COLO668 (cell line): ENCODE measurements at regions not wholly inside any gene's neighbourhood (a gene's known extent, or its start where the extent isn't known, plus 50 kb on each side); places are given as distances from the start of the nearest gene placed in this dataset.
"Not testable (repeated sequence)": the region's sequence is repeated elsewhere in the genome, so short reads cannot be mapped to it uniquely, and the experiment has no call there.

Experiments
- DNase-seq: peaks from one replicate; lab custom pipeline; 2025; ENCODE audit not compliant: unreplicated experiment; lab: John Stamatoyannopoulos, UW

DNA sequence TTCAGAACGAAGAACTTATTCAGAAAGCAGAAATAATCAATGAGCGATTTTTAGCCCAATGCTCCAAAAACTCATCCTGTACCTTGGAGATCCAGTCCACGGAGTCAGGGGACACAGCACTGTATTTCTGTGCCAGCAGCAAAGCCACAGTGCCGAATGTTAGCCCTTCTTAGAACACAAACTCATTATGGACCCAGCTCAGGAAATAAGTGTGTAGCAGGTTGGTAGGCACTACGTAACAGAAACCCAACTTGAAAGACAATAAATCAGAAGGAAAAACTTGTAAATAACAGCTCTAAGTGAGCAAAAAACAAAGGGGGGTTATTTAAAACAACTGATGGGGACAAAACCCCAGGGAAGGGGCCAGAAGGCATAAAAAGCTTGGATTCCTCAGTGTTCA lies 112.0 kb upstream of the PRSS1 start:
- DNase-seq: no peak

DNA sequence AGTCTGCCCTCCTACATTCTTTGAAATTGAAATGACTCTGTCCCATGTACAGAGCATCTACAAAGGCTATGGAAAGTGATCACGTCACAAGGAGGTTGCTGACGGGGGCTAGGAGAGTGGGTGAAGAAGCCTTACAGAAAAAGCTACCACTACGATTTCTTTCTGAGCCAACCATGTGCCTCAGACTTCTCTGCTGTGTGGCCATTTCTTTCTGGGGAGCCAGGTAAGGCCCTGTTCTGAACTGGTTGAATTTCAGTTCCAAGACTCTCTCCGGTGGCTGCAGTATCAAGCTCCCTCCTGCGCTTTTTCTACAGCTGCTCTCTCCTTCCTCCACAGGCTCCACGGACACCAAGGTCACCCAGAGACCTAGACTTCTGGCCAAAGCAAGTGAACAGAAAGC lies 112.5 kb upstream of the PRSS1 start:
- DNase-seq: no peak

DNA sequence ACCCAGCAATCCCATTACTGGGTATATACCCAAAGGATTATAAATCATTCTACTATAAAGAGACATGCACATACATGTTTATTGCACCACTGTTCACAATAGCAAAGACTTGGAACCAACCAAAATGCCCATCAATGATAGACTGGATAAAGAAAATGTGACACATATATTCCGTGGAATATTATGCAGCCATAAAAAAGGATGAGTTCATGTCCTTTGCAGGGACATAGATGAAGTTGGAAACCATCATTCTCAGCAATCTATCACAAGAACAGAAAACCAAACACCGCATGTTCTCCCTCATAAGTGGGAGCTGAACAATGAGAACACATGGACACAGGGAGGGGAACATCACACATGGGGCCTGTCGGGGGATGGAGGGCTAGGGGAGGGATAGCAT lies 113.2 kb upstream of the PRSS1 start:
- not testable (repeated sequence) for DNase-seq

DNA sequence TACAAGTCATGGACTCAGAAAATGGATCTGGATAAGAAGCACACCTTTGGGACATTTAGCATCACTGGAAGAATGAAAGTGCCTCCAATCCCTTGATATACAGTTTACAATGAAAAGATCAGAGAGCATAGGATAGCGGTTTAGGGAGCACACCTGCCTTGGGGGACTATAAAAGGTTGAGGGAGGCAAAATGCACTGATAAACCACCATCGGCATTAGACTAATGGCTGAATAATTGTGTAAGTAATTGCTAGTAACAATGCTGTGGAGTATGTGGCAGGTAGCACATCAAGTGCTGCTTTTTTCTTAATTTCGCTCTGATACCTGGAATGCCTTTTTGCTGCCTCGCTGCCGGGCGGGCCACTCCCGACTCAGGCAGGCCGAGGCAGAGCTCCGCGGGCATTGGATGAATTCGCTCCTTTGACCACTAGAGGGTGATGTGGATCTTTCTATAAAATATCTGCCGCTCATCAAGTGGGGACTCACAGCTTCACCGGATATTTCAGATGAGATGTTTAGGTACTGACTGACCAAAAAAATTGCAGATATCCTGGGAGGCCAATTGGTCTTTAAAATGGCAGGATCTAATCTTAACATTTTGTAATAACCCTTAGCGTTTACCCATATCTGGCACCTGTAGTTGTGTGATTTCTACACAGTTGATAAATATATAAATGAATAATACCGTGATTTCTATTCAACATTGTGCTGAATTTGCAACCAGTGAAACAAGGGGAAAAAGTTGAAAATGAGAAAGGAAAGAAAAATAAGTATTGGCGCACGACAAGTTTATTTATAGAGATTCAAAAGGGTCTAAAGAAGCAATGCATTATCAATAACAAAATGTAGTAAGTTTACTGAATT lies 116.8 kb upstream of the PRSS1 start:
- DNase-seq: peak; percentile 53

DNA sequence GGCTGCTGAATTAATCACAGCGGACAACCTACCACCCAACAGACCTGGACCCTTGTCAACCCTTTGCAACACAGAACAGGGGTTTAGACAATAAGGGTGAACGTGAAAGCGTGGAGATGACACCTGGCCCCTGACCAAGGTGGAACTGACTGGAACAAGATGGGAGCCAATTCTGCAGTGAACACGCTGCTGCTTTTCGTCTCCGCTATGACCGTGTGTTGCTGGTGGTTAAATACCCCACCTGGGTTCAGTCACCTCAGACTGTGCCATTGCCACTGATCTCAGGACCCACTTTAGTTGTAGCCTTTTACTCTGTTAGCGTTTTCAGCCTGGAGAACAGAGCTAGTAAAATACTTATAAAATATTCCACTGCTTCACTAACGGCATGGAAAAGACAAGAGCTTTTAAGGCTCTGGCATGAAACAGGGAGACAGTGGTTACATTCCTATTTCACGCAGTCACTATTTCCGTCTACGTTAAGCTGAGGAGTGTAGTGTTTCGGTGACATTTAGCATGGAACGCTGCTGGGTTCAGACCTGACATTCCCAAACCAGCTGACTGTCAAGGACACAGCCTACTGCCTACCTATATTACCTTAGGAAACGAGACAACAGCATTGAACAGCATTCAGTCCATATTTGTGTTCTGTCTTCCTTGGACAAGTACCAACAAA lies 119.5 kb upstream of the PRSS1 start:
- DNase-seq: no peak

DNA sequence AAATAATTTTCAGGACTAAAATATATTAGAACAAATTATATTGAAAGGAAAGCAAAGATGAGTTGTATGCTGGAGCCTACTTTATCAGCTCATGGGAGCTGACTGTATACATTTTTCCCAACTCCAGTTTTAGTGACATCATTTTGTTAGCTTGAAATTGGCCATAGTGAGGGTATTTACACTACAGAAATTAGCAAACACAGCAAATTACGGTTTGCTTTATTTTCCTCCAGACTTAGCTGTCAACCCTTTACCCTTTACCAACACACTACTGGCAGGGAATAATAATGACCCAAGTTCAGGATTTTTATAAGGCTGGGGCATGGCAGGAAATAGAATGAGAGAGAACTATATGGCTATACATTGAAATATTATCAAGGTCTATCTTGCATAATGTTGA lies 120.3 kb upstream of the PRSS1 start:
- DNase-seq: no peak

DNA sequence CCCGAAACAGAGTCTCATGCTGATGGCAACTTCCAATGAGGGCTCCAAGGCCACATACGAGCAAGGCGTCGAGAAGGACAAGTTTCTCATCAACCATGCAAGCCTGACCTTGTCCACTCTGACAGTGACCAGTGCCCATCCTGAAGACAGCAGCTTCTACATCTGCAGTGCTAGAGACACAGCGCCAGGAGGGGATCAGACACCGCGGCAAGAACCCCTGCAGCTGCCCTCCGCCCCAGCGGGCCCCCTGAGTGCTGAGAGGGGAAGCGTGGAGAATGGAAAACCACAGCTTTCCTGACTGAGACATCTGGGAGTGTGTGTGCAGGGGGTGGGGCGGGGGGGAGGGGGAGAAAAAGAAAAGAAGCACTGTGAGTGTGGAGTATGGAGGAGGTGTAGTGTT lies 122.0 kb upstream of the PRSS1 start:
- not testable (repeated sequence) for DNase-seq

DNA sequence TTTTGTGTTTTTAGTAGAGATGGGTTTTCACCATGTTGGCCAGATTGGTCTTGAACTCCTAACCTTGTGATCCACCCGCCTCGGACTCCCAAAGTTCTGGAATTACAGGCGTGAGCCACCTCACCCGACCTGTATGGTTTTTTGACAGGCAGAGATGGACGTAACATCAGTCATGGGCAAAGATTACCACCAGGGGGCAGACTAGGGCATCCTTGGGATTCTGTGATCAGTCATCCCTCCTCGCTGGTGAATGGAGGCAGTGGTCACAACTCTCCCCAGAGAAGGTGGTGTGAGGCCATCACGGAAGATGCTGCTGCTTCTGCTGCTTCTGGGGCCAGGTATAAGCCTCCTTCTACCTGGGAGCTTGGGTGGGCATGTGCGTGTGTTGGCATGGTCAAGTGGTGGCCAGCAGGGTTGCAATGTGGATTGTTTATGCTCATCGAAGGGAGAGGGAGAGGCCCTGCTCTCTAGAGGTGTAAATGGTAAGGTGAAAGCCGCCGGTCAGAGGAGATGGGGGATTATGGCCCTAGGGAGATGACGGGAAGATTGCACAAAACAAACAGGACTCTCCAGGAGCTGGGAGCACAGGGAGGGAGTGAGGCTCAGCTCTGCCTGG lies 122.7 kb upstream of the PRSS1 start:
- peak; percentile 30 for DNase-seq

DNA sequence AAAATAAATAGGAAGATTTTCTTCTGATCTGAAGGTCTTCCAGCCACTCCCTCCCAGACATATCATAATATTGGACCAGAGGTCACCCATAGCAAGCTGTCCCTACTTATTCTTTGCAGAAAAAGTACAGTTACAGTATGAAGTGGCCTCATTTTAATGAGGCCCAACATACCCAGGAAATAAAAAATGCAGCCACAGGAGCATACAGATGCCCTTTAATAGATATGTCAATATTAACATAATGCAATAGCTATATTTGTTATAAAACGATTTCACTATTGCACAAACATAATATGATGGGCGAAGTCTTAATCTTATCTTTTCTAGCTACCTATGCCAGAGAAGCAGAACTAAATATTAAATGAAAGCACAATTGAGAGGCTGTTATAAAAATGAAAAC lies 124.1 kb upstream of the PRSS1 start:
- DNase-seq: not testable (repeated sequence)

DNA sequence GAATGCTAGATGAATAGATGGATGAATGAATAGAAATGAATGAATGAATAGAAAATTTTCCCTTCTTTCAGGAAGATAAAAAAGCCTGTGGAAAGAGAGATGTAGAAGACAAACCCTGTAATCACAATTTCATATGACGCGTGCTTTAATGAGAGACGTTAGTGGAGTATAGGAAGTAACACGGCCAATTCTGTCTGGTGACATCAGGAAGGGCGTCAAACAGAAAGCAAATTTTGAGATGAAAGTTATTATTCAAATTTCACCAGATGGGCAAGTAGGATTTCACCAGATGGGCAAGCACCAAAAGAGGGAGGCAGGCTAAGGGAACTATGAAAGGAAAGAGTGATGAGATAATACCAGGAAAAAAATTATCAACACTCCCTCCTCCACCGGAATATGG lies 128.9 kb upstream of the PRSS1 start:
- no peak for DNase-seq

DNA sequence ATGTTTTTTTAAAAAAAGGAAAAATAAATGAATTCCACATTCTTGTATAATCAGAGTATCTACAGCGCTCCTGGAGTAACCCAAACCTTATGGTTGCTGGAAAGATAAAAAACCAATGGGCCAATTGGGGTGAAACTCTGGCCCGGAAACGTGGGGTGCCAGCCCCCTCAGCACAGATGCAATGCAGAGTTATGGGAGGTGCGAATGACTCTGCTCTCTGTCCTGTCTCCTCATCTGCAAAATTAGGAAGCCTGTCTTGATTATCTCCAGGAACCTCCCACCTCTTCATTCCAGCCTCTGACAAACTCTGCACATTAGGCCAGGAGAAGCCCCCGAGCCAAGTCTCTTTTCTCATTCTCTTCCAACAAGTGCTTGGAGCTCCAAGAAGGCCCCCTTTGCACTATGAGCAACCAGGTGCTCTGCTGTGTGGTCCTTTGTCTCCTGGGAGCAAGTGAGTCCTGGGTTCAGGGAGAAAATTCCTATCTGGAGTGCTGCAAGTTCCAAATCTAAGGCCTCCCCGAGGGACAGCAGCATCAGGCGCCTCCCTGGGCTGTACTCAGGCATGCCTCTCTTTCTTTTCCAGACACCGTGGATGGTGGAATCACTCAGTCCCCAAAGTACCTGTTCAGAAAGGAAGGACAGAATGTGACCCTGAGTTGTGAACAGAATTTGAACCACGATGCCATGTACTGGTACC lies 130.5 kb upstream of the PRSS1 start:
- no peak for DNase-seq

DNA sequence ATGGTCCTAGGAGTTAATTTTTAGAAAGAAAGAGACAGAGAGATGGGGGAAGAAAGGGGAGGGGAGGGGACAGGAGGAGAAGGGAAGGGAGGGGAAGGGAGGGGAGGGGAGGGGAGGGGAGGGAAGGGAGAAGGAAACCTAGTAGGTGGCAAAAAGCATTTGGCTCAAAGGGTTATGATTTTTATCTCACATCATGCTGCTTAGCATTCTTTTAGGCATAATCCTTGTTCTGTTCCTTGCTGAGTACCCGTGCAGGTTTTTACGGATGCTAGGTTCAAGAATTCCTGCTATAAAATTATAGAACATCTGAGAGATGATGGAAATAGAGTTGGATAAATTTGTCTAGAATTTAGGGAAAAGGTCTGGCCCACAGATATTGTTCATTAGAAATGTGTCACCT lies 132.4 kb upstream of the PRSS1 start:
- no peak for DNase-seq

DNA sequence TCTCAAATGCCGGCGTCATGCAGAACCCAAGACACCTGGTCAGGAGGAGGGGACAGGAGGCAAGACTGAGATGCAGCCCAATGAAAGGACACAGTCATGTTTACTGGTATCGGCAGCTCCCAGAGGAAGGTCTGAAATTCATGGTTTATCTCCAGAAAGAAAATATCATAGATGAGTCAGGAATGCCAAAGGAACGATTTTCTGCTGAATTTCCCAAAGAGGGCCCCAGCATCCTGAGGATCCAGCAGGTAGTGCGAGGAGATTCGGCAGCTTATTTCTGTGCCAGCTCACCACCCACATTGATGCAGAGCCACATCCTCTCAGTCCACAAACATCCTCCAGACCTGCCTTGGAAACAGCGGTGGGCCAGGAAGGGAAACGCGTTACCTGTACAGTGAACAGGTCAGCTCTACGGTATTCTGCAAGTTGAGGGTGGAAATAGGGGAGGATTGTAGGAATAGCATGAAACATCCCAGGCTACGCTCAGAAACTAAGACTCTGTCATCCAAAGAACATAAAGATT lies 133.1 kb upstream of the PRSS1 start:
- no peak for DNase-seq

DNA sequence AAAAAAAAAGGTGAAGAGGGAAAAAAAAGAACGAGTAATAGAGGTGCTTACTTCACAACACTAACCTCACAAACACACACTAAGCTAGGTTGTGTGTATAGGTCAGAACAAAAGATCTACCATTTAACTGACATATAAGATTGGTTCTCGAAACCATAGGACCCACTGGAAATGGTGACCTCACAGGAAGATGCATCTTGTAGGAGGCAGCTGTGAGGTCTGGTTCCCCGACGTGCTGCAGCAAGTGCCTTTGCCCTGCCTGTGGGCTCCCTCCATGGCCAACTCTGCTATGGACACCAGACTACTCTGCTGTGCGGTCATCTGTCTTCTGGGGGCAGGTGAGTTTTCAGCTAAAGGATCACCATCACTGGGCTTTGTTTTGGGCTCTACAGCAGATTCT lies 133.8 kb upstream of the PRSS1 start:
- no peak for DNase-seq

DNA sequence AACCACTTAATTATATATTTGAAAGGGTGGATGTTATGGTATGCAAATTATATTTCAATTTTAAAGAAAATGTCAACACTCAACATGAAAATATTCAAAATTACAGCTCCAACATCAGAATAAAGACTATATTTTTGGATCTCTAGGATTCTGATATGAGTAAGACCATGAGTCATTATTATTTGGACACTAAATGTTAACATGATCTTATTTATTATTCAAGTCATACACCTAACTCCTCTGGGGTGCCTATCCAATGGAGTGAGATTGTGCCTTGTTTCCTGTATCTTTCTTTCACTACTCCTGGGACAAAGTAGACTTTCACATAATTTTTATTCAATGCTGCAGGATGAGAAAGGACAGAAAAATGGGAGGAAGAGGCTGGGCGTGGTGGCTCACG lies 135.2 kb upstream of the PRSS1 start:
- DNase-seq: no peak

DNA sequence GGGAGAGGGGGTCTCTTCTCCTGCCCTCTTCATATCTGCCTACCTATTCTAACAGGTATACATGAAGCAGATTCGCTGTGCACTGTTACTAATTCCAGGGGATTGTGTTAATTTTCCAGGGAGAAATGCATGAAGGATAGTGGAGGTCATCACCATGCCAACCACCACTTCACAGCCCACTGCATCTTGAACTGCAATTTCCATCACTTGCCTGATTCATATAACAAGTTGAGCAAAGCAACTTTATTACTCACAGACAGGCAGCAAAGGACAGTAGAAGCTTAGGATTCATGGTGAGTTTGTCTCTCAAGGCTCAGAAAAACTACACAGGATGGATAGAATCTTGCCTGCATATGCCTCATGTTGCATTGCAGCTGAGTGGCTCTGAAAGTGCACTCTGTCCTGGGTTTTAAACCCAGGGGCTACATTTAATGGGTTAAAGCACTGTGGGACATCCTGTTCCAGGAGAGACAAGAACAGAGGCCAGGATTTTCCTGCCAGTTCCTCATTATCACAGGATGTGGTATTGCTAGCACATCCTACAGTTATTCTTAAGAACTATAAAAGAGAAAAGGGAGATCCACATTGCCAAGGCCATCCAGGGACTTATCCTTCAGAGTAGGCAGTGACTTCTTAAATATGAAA lies 136.9 kb upstream of the PRSS1 start:
- DNase-seq: no peak

DNA sequence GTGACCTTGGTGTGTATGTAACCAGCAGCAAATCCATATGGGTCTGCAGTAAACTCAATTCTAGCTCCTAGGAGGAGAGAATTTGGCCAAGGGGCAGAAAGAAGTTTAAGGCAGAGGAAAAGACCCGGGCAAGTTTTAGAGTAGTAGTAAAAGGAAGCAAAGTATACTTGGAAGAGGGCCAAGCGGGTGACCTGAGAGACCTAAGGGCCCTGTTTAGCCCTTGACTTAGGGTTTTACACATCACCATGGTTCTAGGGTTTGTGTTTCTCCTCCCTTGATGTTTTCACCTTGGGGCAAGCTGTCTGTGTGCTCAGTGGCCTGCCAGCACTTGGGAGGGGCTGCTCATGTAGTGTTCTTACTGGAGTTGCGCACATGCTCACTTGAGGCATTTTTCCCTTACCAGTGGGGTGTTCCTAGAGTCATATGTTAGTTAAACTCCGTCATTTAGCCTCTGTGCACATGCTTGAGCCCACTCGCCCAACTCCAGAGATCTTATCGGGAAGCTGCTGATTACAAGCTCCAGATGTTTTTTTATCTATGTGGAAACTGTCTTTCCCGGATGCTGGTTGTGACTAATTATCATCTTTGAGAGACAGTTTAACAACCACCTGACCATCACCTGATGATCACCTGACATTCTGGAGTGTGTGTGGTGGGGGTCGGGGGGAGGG lies 137.6 kb upstream of the PRSS1 start:
- no peak for DNase-seq

DNA sequence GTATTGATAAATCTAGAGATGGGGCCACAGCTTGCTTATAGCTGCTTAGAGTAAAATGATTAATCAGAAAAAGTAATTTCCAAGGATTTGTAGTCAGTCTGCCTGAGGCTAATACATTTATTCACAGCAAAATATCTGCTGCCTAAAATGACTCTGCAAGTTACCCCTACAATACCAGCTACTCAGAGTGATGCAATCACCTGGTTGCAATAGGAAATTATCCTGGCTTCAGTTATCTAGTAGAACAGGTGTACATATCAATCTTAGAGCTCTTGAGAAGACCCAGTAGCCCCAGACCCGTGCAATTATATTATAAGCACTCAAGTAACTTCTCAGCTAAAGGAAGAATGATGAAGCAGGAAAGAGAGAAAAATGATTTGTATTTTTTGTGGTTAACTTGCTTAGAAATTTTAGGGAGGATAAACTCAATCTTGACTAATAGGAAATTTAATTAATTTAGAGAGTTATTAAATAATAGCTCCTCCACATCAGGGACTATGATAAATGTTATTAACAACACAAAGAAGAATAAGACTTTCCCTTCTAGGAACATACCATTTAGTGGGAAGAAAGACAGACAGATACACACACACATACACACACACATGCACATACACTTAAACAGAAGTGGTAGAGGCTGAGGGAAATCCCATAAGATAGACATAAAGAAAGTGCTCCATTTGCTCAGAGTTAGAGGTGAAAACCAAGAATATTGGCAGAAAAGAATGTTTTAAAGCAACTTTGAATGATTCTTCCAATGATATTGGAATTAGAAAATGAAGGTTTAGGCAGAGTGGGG lies 140.4 kb upstream of the PRSS1 start:
- DNase-seq: no peak

DNA sequence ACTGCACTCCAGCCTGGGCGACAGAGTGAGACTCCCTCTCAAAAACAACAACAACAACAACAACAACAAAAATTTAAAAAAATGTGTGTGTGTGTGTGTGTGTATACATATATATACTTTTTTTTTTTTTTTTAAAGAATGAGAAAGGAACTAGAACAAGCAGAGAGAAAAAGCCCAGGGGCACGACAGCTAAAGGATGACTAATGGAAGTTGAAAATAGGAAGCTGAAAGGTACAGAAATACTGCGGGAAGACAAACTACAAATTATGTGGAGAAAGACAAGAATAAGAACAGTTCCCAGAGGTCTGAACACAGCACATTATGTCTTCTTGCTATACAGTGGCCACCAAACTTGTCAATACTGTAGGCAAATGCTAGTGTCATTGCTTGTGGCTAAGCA lies 141.9 kb upstream of the PRSS1 start:
- DNase-seq: no peak

DNA sequence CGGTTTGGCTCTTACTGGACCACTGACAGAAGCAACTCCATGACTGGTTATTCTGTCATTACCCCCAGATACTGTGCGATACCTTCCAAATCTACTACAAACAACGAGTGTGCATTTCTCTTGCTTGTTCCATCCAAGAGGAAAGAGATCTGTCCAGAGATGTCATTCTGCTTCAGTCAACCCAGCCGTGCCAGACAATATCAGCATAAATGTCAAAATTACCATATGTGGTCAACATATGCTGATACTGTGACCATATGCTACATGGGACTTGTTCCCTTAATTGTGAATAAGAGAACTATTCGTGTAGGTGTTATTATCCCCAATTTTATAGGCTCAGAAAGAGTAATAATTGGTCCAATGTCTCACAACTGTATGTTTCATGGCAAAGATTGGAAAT lies 143.2 kb upstream of the PRSS1 start:
- no peak for DNase-seq
